Endothelial cell of umbilical vein (primary cell): ENCODE measurements at regions not wholly inside any gene's neighbourhood (a gene's known extent, or its start where the extent isn't known, plus 50 kb on each side); places are given as distances from the start of the nearest gene placed in this dataset.

Experiments
- BruUV-seq: library from RNA; stranded (reverse); fragments of 400-500 nt; replicated peaks from 2 replicates; lab custom pipeline; 2021; lab: Mats Ljungman, UMichigan
- CTCF ChIA-PET: fragments of 300-600, 350-600 bp; sonication (Branson Sonifier 250); formaldehyde crosslinking; loops from one replicate; lab custom pipeline; 2021; ENCODE audit warnings: antibody characterized with exemption, inconsistent platforms; lab: Charles Lee
- POLR2A ChIA-PET: fragments of 300-600, 350-600 bp; sonication (Branson Sonifier 250); formaldehyde crosslinking; loops from one replicate; lab custom pipeline; 2021; ENCODE audit warnings: antibody characterized with exemption, inconsistent platforms; lab: Charles Lee
- DNase-seq: peaks from one replicate; pipeline ENCODE4 v3.0.0-alpha.2; 2011; ENCODE audit warnings: low read depth, low spot score
- FAIRE-seq: peaks from 2 replicates; lab custom pipeline; 2011; peaks lifted over from hg19 to GRCh38; lab: Jason Lieb, UNC
- H2AFZ ChIP-seq: 2 replicates; pipeline ENCODE4 v1.6.0; 2012; ENCODE audit warnings: low read depth, low read length, control low read depth, inconsistent platforms
- H3K27ac ChIP-seq: 2 replicates; pipeline ENCODE4 v1.5.1; 2011; ENCODE audit warnings: low read depth, mild to moderate bottlenecking, control low read depth, low read length, moderate library complexity; ENCODE audit not compliant: insufficient read depth
- H3K27me3 ChIP-seq, 2 experiments: 2 replicates each; pipeline versions ENCODE4 v1.6.0 to v1.6.1; 2011; ENCODE audit warnings: low read length in 2 of 2, mixed read lengths in 1 of 2; ENCODE audit not compliant: control insufficient read depth in 2 of 2, insufficient read depth in 2 of 2
- H3K36me3 ChIP-seq, 2 experiments: 2 replicates in 1 of 2; 3 replicates in 1 of 2; pipeline ENCODE4 v1.5.1; 2011; ENCODE audit warnings: low read length in 2 of 2, mild to moderate bottlenecking in 1 of 2, moderate library complexity in 1 of 2; ENCODE audit not compliant: control insufficient read depth in 2 of 2, insufficient read depth in 2 of 2; ENCODE audit errors: extremely low read depth in 1 of 2
- H3K4me1 ChIP-seq: 3 replicates; pipeline ENCODE4 v1.5.1; 2011; ENCODE audit warnings: mild to moderate bottlenecking, low read length; ENCODE audit not compliant: control insufficient read depth, insufficient read depth; ENCODE audit errors: extremely low read depth
- H3K4me2 ChIP-seq: 2 replicates; pipeline ENCODE4 v1.6.1; 2011; ENCODE audit warnings: low read length, control low read depth, mixed read lengths; ENCODE audit not compliant: insufficient read depth
- H3K4me3 ChIP-seq, 3 experiments: fragments of 200-600 bp in 1 of 3; sonication (generic), shearing (Covaris generic) in 1 of 3; replicated peaks in 1 of 3; 2 replicates each; pipeline ENCODE4 v1.5.1; 2011 to 2016; ENCODE audit warnings: control low read depth in 3 of 3, low read length in 3 of 3, mild to moderate bottlenecking in 2 of 3, inconsistent platforms in 1 of 3, low read depth in 1 of 3, moderate library complexity in 1 of 3; ENCODE audit not compliant: insufficient read depth in 1 of 3
- H3K79me2 ChIP-seq: 2 replicates; pipeline ENCODE4 v1.6.0; 2012; ENCODE audit warnings: low read length, inconsistent platforms; ENCODE audit not compliant: control insufficient read depth, insufficient read depth
- H3K9ac ChIP-seq: replicated peaks from 2 replicates; pipeline ENCODE3; 2011; ENCODE audit warnings: low read length, control low read depth; ENCODE audit not compliant: insufficient read depth; ENCODE audit errors: extremely low read depth
- H3K9me1 ChIP-seq: replicated peaks from 3 replicates; pipeline ENCODE4 v1.6.0; 2011; ENCODE audit warnings: mild to moderate bottlenecking, low read length; ENCODE audit not compliant: control insufficient read depth, insufficient read depth; ENCODE audit errors: extremely low read depth
- H3K9me3 ChIP-seq: replicated peaks from 2 replicates; pipeline ENCODE4 v1.5.1; 2012; ENCODE audit warnings: low read length, inconsistent platforms; ENCODE audit not compliant: control insufficient read depth, insufficient read depth
- H4K20me1 ChIP-seq: replicated peaks from 2 replicates; pipeline ENCODE3; 2011; ENCODE audit warnings: mild to moderate bottlenecking, low read length; ENCODE audit not compliant: control insufficient read depth, insufficient read depth; ENCODE audit errors: extremely low read depth
- EZH2 ChIP-seq: IDR thresholded peaks from 2 replicates; pipeline ENCODE4 v1.6.1; 2012; ENCODE audit warnings: borderline replicate concordance, low read depth, mild to moderate bottlenecking, moderate library complexity, low read length, inconsistent platforms; ENCODE audit not compliant: severe bottlenecking
- FOS ChIP-seq: IDR thresholded peaks from 2 replicates; pipeline ENCODE4 v1.6.1; 2011; ENCODE audit warnings: mild to moderate bottlenecking, low read length, moderate library complexity, borderline replicate concordance; ENCODE audit not compliant: insufficient read depth
- GATA2 ChIP-seq: IDR thresholded peaks from 2 replicates; pipeline ENCODE4 v1.7.0; 2011; ENCODE audit warnings: low read depth, mild to moderate bottlenecking, moderate library complexity, mixed read lengths, low read length; ENCODE audit not compliant: insufficient read length, insufficient read depth
- JUN ChIP-seq: IDR thresholded peaks from 2 replicates; pipeline ENCODE4 v1.6.1; 2011; ENCODE audit warnings: borderline replicate concordance, low read depth; ENCODE audit not compliant: insufficient read length, insufficient read depth
- MYC ChIP-seq: IDR thresholded peaks from one replicate; pipeline ENCODE4 v1.6.1; 2011; ENCODE audit warnings: mild to moderate bottlenecking, low read depth, low read length
- POLR2A ChIP-seq: IDR thresholded peaks from 2 replicates; pipeline ENCODE4 v1.6.1; 2012; ENCODE audit warnings: low read depth, mild to moderate bottlenecking, control low read depth, low read length
- POLR2AphosphoS5 ChIP-seq: IDR thresholded peaks from 2 replicates; pipeline ENCODE4 v1.6.1; 2012; ENCODE audit warnings: low read depth, mild to moderate bottlenecking, control low read depth, low read length, moderate library complexity; ENCODE audit not compliant: insufficient read depth
- dilution Hi-C: fragments of 300-500 bp; cut with MboI; formaldehyde crosslinking; loops from one replicate; pipeline ENCODE4 v1.15.0; 2019; ENCODE audit warnings: low sequenced_read_pairs; ENCODE audit not compliant: extremely low pct_ligation_motif_present
- intact Hi-C: fragments of 100-400 bp; cut with micrococcal nuclease; formaldehyde crosslinking; loops from one replicate; pipeline ENCODE4 v1.10.0; 2022
- TF ChIP-seq, protein P1 (sequence below): IDR thresholded peaks from 2 replicates; pipeline ENCODE4 v1.6.1; 2011; ENCODE audit not compliant: insufficient read depth, insufficient read length
- TF ChIP-seq, protein P2 (sequence below), 2 donors: IDR thresholded peaks; 1 replicate in 1 of 2; 2 replicates in 1 of 2; pipeline ENCODE4 v1.5.1; 2011; ENCODE audit warnings: low read length in 2 of 2, mild to moderate bottlenecking in 2 of 2, moderate library complexity in 2 of 2, control low read depth in 1 of 2, inconsistent platforms in 1 of 2, low read depth in 1 of 2; ENCODE audit not compliant: insufficient read depth in 1 of 2; ENCODE audit errors: extremely low read depth in 1 of 2

DNA sequence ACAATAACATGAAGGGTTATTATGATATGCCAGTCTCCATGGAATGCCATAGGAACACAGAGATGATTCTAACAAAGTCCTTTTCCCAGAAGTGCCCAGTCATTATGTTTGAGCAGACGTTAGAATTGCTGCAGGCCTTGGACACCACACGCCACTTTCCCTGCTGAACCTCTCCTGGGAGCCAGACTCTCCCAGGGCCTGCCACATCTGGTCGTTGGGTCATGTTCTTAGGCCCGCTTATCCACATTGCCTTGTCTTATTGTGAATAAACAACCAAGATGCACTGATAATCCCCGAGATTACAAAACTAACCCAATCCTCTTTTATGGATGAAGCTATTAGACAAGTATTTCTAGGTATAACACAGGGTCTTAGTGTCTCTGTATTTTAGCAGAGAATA is 276.5 kb upstream of the CITED2 start:
- Histone ChIP-seq H4K20me1 (no peaks in the 10 kb centered on the region), H3K9ac (no peak overlapping the region), H3K79me2 (no peaks in the 10 kb centered on the region), H3K4me1 (no peaks in the 10 kb centered on the region), H3K9me3 (no peaks in the 10 kb centered on the region), H3K36me3 (no peaks in the 10 kb centered on the region), H3K9me1 (no peaks in the 10 kb centered on the region), H2AFZ (no peak overlapping the region), H3K4me2 (no peak overlapping the region), H3K4me3 (no peak overlapping the region), H3K27me3 (no peaks in the 10 kb centered on the region), H3K27ac (no peak overlapping the region)
- BruUV-seq, result no TSS peak
- dilution Hi-C loops, result no loop called here
- intact Hi-C loops, result no loop called here
- FAIRE-seq (no peak), DNase-seq (no peak)
- ChIA-PET POLR2A (no interaction called here), CTCF (no interaction called here)
- TF ChIP-seq MYC, result no peak
- no peak for TF ChIP-seq FOS
- no peak for TF ChIP-seq EZH2
- TF ChIP-seq GATA2, result no peak
- TF ChIP-seq JUN, result no peak
- no peak for TF ChIP-seq POLR2A
- TF ChIP-seq, protein P1, sequence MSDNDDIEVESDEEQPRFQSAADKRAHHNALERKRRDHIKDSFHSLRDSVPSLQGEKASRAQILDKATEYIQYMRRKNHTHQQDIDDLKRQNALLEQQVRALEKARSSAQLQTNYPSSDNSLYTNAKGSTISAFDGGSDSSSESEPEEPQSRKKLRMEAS, result no peak

DNA sequence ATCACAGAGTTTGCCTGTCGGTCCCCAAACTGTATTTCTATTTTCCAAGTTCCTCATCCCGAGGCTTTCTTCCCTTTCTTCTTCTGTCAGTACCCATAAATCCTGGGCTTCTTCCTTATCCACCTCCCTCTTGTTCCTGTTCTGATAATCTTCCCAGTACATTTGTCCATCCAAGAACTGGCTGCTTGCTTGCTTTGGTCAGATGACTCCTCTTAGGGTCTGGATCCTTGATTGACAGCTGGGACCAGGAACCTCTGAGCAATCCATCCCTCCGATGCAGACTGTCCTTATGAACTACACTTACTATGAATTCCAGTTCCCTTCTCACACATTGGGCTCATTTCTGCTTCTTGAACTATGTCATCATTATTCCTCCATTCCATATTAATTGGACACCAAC is 275.3 kb upstream of the CITED2 start:
- intact Hi-C loops, result no loop called here
- CTCF ChIA-PET, result no interaction called here

More for the DNA sequence above, 275.3 kb upstream of the CITED2 start:
- Histone ChIP-seq H3K27me3 (no peaks in the 10 kb centered on the region), H4K20me1 (no peaks in the 10 kb centered on the region), H3K36me3 (no peaks in the 10 kb centered on the region), H3K27ac (no peak overlapping the region), H3K4me3 (no peak overlapping the region), H3K4me1 (no peaks in the 10 kb centered on the region), H3K9me3 (no peaks in the 10 kb centered on the region), H2AFZ (no peak overlapping the region), H3K9ac (no peak overlapping the region), H3K4me2 (no peak overlapping the region), H3K79me2 (no peaks in the 10 kb centered on the region), H3K9me1 (no peaks in the 10 kb centered on the region)
- dilution Hi-C loops, result no loop called here
- TF ChIP-seq FOS (no peak), MYC (no peak), JUN (no peak), POLR2A (no peak), GATA2 (no peak), POLR2AphosphoS5 (no peak)
- TF ChIP-seq, protein P1, result no peak
- TF ChIP-seq, protein P2, sequence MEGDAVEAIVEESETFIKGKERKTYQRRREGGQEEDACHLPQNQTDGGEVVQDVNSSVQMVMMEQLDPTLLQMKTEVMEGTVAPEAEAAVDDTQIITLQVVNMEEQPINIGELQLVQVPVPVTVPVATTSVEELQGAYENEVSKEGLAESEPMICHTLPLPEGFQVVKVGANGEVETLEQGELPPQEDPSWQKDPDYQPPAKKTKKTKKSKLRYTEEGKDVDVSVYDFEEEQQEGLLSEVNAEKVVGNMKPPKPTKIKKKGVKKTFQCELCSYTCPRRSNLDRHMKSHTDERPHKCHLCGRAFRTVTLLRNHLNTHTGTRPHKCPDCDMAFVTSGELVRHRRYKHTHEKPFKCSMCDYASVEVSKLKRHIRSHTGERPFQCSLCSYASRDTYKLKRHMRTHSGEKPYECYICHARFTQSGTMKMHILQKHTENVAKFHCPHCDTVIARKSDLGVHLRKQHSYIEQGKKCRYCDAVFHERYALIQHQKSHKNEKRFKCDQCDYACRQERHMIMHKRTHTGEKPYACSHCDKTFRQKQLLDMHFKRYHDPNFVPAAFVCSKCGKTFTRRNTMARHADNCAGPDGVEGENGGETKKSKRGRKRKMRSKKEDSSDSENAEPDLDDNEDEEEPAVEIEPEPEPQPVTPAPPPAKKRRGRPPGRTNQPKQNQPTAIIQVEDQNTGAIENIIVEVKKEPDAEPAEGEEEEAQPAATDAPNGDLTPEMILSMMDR (IDR thresholded peaks at IDR 0.05; ENCODE audit: extremely low read depth in 1 of 2, insufficient read depth in 1 of 2, low read depth in 1 of 2, low read length in 2 of 2), result no peak
- POLR2A ChIA-PET, result no interaction called here
- BruUV-seq, result no TSS peak
- FAIRE-seq (no peak), DNase-seq (no peak)
